Inflammatory macrophage treated with lipopolysaccharide for 4 hours (primary cell): ENCODE measurements at regions not wholly inside any gene's neighbourhood (a gene's known extent, or its start where the extent isn't known, plus 50 kb on each side); places are given as distances from the start of the nearest gene placed in this dataset.
"Not testable (repeated sequence)": the region's sequence is repeated elsewhere in the genome, so short reads cannot be mapped to it uniquely, and the experiment has no call there.

Experiments used
- DNase-seq: peaks from one replicate; pipeline ENCODE4 v3.0.0-alpha.2; 2020

GRCh38 chrY:19644889-19645638 is 99.5 kb downstream of the KDM5D start:
- DNase-seq = no peak

- DNase-seq = no peak
These were observed 106.7 kb downstream of the KDM5D start for GRCh38 chrY:19637651-19638347.

- DNase-seq = no peak
These were observed 115.6 kb downstream of the KDM5D start for GRCh38 chrY:19628926-19629325.

- no peak for DNase-seq
These were observed 122.1 kb downstream of the KDM5D start for GRCh38 chrY:19622392-19622791.

- DNase-seq = no peak
These were observed 122.8 kb downstream of the KDM5D start for GRCh38 chrY:19621756-19622155.

GRCh38 chrY:19601113-19601512 is 143.4 kb downstream of the KDM5D start:
- no peak for DNase-seq

- peak; percentile 0 for DNase-seq
These were observed 143.8 kb downstream of the KDM5D start for GRCh38 chrY:19600711-19601110.

- no peak for DNase-seq
These were observed 154.3 kb downstream of the KDM5D start for GRCh38 chrY:19590235-19590634.

- DNase-seq = no peak
These were observed 154.9 kb downstream of the KDM5D start for GRCh38 chrY:19589664-19590063.

GRCh38 chrY:19587311-19587710 is 157.2 kb downstream of the KDM5D start:
- DNase-seq = peak; percentile 49

- not testable (repeated sequence) for DNase-seq
These were observed 163.5 kb downstream of the KDM5D start for GRCh38 chrY:19580990-19581389.

- no peak for DNase-seq
These were observed 166.1 kb downstream of the KDM5D start for GRCh38 chrY:19578281-19578874.

- no peak for DNase-seq
These were observed 167.3 kb downstream of the KDM5D start for GRCh38 chrY:19577250-19577649.

GRCh38 chrY:19574939-19575338 is 169.6 kb downstream of the KDM5D start:
- DNase-seq = no peak

GRCh38 chrY:19573646-19574045 is 170.9 kb downstream of the KDM5D start:
- DNase-seq = no peak

- no peak for DNase-seq
These were observed 173.5 kb downstream of the KDM5D start for GRCh38 chrY:19570999-19571398.

- no peak for DNase-seq
These were observed 176.6 kb downstream of the KDM5D start for GRCh38 chrY:19567943-19568342.

GRCh38 chrY:19567051-19567921 is 177.2 kb downstream of the KDM5D start:
- DNase-seq = peak; percentile 83

GRCh38 chrY:19559161-19559560 is 185.4 kb downstream of the KDM5D start:
- DNase-seq = no peak

GRCh38 chrY:19549671-19550466 is 194.7 kb downstream of the KDM5D start:
- DNase-seq = no peak

GRCh38 chrY:19541475-19542306 is 202.8 kb downstream of the KDM5D start:
- no peak for DNase-seq
